Activated naive CD4-positive, alpha-beta T cell (primary cell): ENCODE measurements at regions not wholly inside any gene's neighbourhood (a gene's known extent, or its start where the extent isn't known, plus 50 kb on each side); places are given as distances from the start of the nearest gene placed in this dataset.

Experiments used
- DNase-seq, 4 experiments: peaks; one replicate each; lab custom pipeline; 2025; lab: John Stamatoyannopoulos, UW

- no peak for DNase-seq
These were observed 357.3 kb upstream of the SLC8A1 start for GRCh38 chr2:40809156-40809555.

GRCh38 chr2:40814616-40815015 is 362.7 kb upstream of the SLC8A1 start:
- no peak for DNase-seq

- DNase-seq: no peak
These were observed 368.4 kb upstream of the SLC8A1 start for GRCh38 chr2:40820319-40820718.

- no peak for DNase-seq
These were observed 371.6 kb upstream of the SLC8A1 start for GRCh38 chr2:40823478-40823877.

- DNase-seq: no peak
These were observed 372.4 kb upstream of the SLC8A1 start for GRCh38 chr2:40824278-40824677.

- DNase-seq: no peak
These were observed 375.5 kb upstream of the SLC8A1 start for GRCh38 chr2:40827392-40827791.

GRCh38 chr2:40831321-40831873 is 379.5 kb upstream of the SLC8A1 start:
- no peak for DNase-seq

GRCh38 chr2:40841856-40842255 is 390.0 kb upstream of the SLC8A1 start:
- DNase-seq: no peak

GRCh38 chr2:40844353-40845277 is 392.7 kb upstream of the SLC8A1 start:
- DNase-seq: no peak

- DNase-seq: no peak
These were observed 399.8 kb upstream of the SLC8A1 start for GRCh38 chr2:40851661-40852060.

- DNase-seq: no peak
These were observed 407.7 kb upstream of the SLC8A1 start for GRCh38 chr2:40859617-40860016.

GRCh38 chr2:40867829-40868228 is 415.9 kb upstream of the SLC8A1 start:
- no peak for DNase-seq

- DNase-seq: no peak
These were observed 420.7 kb upstream of the SLC8A1 start for GRCh38 chr2:40872580-40872979.

- no peak for DNase-seq
These were observed 422.5 kb upstream of the SLC8A1 start for GRCh38 chr2:40874380-40874779.

GRCh38 chr2:40877734-40878288 is 425.9 kb upstream of the SLC8A1 start:
- DNase-seq: no peak

GRCh38 chr2:40879305-40879704 is 427.4 kb upstream of the SLC8A1 start:
- no peak for DNase-seq

GRCh38 chr2:40886100-40886499 is 434.2 kb upstream of the SLC8A1 start:
- no peak for DNase-seq

GRCh38 chr2:40886655-40887054 is 434.8 kb upstream of the SLC8A1 start:
- DNase-seq: no peak

- no peak for DNase-seq
These were observed 444.5 kb upstream of the SLC8A1 start for GRCh38 chr2:40896358-40896757.

- no peak for DNase-seq
These were observed 462.8 kb upstream of the SLC8A1 start for GRCh38 chr2:40914666-40915065.

- no peak for DNase-seq
These were observed 463.8 kb upstream of the SLC8A1 start for GRCh38 chr2:40915651-40916050.

GRCh38 chr2:40935349-40935748 is 483.5 kb upstream of the SLC8A1 start:
- no peak for DNase-seq

GRCh38 chr2:40937284-40937683 is 485.4 kb upstream of the SLC8A1 start:
- no peak for DNase-seq
